Endothelial cell (in vitro differentiated cells): ENCODE measurements at regions not wholly inside any gene's neighbourhood (a gene's known extent, or its start where the extent isn't known, plus 50 kb on each side); places are given as distances from the start of the nearest gene placed in this dataset.

Source experiments
- DNase-seq: peaks from one replicate; pipeline ENCODE4 v3.0.0; 2021; ENCODE audit warnings: low spot score
- H3K27ac Mint-ChIP-seq: one replicate; pipeline ENCODE4 v1.8.0; 2021; ENCODE audit warnings: mixed read lengths, inconsistent platforms; ENCODE audit not compliant: unreplicated experiment
- H3K27me3 Mint-ChIP-seq: one replicate; pipeline ENCODE4 v1.8.0; 2021; ENCODE audit warnings: mild to moderate bottlenecking, moderate library complexity, mixed read lengths, inconsistent platforms; ENCODE audit not compliant: unreplicated experiment
- H3K36me3 Mint-ChIP-seq: one replicate; pipeline ENCODE4 v1.8.0; 2021; ENCODE audit warnings: mild to moderate bottlenecking, low read depth, mixed read lengths, inconsistent platforms; ENCODE audit not compliant: unreplicated experiment
- H3K4me1 Mint-ChIP-seq: one replicate; pipeline ENCODE4 v1.8.0; 2021; ENCODE audit warnings: mild to moderate bottlenecking, mixed read lengths, inconsistent platforms; ENCODE audit not compliant: unreplicated experiment
- H3K4me3 Mint-ChIP-seq: one replicate; pipeline ENCODE4 v1.8.0; 2021; ENCODE audit warnings: mild to moderate bottlenecking, mixed read lengths, inconsistent platforms; ENCODE audit not compliant: unreplicated experiment
- H3K9me3 Mint-ChIP-seq: one replicate; pipeline ENCODE4 v1.8.0; 2021; ENCODE audit warnings: mixed read lengths, inconsistent platforms; ENCODE audit not compliant: unreplicated experiment
- TF ChIP-seq, protein P1 (sequence below): fragments of 200-600 bp; sonication (generic); IDR thresholded peaks from one replicate; pipeline ENCODE4 v1.5.0; 2021; ENCODE audit warnings: antibody characterized with exemption; ENCODE audit not compliant: unreplicated experiment

- H3K27me3 Mint-ChIP-seq = peaks cover 1% of the 10 kb centered on the region
- no peak overlapping the region for H3K4me3 Mint-ChIP-seq
- no peak overlapping the region for H3K27ac Mint-ChIP-seq
- peaks cover 3% of the 10 kb centered on the region for H3K4me1 Mint-ChIP-seq
- DNase-seq = no peak
- H3K36me3 Mint-ChIP-seq = no peaks in the 10 kb centered on the region
- H3K9me3 Mint-ChIP-seq = no peaks in the 10 kb centered on the region
- TF ChIP-seq, protein P1, sequence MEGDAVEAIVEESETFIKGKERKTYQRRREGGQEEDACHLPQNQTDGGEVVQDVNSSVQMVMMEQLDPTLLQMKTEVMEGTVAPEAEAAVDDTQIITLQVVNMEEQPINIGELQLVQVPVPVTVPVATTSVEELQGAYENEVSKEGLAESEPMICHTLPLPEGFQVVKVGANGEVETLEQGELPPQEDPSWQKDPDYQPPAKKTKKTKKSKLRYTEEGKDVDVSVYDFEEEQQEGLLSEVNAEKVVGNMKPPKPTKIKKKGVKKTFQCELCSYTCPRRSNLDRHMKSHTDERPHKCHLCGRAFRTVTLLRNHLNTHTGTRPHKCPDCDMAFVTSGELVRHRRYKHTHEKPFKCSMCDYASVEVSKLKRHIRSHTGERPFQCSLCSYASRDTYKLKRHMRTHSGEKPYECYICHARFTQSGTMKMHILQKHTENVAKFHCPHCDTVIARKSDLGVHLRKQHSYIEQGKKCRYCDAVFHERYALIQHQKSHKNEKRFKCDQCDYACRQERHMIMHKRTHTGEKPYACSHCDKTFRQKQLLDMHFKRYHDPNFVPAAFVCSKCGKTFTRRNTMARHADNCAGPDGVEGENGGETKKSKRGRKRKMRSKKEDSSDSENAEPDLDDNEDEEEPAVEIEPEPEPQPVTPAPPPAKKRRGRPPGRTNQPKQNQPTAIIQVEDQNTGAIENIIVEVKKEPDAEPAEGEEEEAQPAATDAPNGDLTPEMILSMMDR = no peak
Measured at GRCh38 chr17:62189377-62189776, 124.3 kb upstream of the MED13 start.

DNA sequence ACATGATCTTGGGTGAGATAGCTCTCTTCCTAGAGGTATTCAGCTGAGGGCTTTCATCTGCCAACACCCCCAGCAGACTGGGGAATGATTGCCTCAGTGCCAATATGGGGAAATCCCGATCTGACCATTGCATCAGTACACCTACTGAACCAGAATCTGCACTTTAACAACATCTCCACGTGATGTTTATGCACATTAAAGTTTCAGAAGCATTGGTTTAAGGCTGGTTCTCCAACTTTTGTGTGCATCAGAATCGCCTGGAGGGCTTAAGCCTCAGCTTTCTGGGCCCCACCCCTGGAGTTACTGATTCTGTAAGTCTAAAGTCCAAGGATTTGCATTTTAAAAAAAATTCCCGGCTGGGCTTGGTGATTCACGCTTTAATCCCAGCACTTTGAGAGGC lies 123.6 kb upstream of the MED13 start:
- DNase-seq = no peak
- Mint-ChIP-seq H3K36me3 (no peaks in the 10 kb centered on the region), H3K4me3 (no peak overlapping the region), H3K9me3 (no peaks in the 10 kb centered on the region), H3K27ac (no peak overlapping the region), H3K27me3 (peaks cover 1% of the 10 kb centered on the region), H3K4me1 (no peaks in the 10 kb centered on the region)
- TF ChIP-seq, protein P1 = no peak

GRCh38 chr17:62187681-62188080 lies 122.6 kb upstream of the MED13 start:
- peaks cover 1% of the 10 kb centered on the region for H3K27me3 Mint-ChIP-seq
- no peaks in the 10 kb centered on the region for H3K9me3 Mint-ChIP-seq
- TF ChIP-seq, protein P1 = no peak
- H3K4me1 Mint-ChIP-seq = no peaks in the 10 kb centered on the region
- H3K36me3 Mint-ChIP-seq = no peaks in the 10 kb centered on the region
- DNase-seq = no peak
- H3K4me3 Mint-ChIP-seq = no peak overlapping the region
- H3K27ac Mint-ChIP-seq = no peak overlapping the region

DNA sequence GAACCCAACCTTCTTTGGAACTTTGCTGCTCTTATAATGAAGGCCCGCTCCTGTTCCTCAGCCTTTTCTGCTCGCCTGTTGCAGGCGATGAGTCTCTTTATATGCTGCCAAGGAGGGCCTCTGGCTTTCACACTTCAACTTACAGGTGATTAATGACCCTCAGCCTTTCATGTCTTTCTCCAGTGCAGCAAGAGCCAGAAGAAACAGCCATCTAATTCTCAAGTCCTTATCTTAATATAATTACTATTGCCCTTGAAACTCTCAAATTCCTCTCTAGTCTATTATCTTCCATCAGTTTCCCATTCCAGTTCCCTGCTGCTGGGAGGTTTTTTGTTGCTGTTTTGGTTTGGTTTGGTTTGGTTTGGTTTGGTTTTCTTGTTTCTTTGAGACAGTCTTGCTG lies 121.8 kb upstream of the MED13 start:
- Mint-ChIP-seq H3K9me3 (no peaks in the 10 kb centered on the region), H3K27ac (no peak overlapping the region), H3K4me3 (no peak overlapping the region), H3K27me3 (peaks cover 1% of the 10 kb centered on the region), H3K36me3 (no peaks in the 10 kb centered on the region), H3K4me1 (no peaks in the 10 kb centered on the region)
- DNase-seq = no peak
- TF ChIP-seq, protein P1 = no peak

DNA sequence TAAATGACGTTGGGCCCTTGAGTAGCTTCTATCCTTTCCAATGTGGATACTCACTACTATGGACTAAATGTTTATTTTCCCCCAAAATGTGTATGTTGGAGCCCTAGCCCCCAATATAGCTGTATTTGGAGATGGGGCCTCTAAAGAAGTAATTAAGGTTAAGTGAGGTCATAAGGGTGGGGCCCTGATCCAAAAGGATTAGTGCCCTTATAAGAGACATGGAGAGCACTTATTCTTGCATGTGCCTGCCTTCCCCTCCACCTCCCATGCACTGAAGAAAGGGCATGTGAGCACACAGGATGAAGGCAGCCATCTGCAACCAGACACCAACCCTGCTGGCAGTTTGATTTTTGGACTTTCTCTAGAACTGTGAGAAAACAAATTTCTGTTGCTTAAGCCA lies 115.7 kb upstream of the MED13 start:
- Mint-ChIP-seq H3K4me1 (no peaks in the 10 kb centered on the region), H3K36me3 (no peaks in the 10 kb centered on the region), H3K27me3 (peaks cover 1% of the 10 kb centered on the region), H3K4me3 (no peak overlapping the region), H3K9me3 (peaks cover 4% of the 10 kb centered on the region), H3K27ac (no peak overlapping the region)
- no peak for DNase-seq
- TF ChIP-seq, protein P1 = no peak
